GM18517 (cell line): ENCODE measurements at regions not wholly inside any gene's neighbourhood (a gene's known extent, or its start where the extent isn't known, plus 50 kb on each side); places are given as distances from the start of the nearest gene placed in this dataset.
"Not testable (repeated sequence)": the region's sequence is repeated elsewhere in the genome, so short reads cannot be mapped to it uniquely, and the experiment has no call there.

Experiments
- ATAC-seq: cut with Tn5 transposase; IDR thresholded peaks from one replicate; pipeline ENCODE4 v1.9.1; 2021; ENCODE audit warnings: mild to moderate bottlenecking, moderate library complexity; ENCODE audit not compliant: unreplicated experiment

GRCh38 chrY:11156100-11156499, 1544.9 kb upstream of the USP9Y start:
- ATAC-seq: not testable (repeated sequence)

GRCh38 chrY:11156846-11157245, 1544.2 kb upstream of the USP9Y start:
- not testable (repeated sequence) for ATAC-seq

DNA sequence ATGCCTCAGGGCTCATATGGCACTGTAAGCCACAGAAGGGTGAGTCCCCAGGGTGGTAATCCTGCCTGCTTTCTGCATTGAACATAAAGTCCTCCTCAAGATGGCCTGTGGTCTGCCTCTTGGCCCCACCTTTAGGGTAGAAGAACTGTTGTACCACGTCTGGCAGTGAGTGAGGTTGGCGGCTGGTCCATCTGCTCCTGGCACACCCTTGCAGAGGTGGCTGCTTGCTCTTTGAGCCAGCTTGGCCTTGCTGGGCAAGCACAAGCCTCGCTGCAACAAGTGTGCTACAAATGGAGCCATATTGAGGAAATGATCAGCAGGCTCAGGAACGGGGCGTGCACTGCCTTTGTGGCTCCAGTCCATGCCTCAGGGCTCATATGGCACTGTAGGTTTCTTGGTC, 1524.0 kb upstream of the USP9Y start:
- ATAC-seq: not testable (repeated sequence)

DNA sequence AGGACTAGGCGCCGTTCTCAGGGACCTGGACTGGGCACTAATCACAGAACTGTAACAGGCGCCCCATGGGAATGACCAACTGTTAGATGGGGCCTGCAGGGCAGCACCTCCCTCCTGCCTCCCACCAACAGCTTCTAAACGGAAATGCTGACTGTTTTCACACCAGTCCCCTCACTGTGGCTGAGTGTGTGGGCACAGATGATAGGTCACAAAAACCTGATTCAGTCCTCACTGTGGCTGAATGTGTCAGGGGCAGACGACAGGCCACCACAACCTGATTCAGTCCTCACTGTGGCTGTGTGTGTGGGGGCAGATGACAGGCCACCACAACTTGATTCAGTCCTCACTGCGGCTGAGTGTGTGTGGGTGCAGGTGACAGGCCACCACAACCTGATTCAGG, 1499.9 kb upstream of the USP9Y start:
- ATAC-seq: not testable (repeated sequence)

GRCh38 chrY:11214851-11215250, 1486.2 kb upstream of the USP9Y start:
- not testable (repeated sequence) for ATAC-seq
